NCI-H1694 (cell line): ENCODE measurements at regions not wholly inside any gene's neighbourhood (a gene's known extent, or its start where the extent isn't known, plus 50 kb on each side); places are given as distances from the start of the nearest gene placed in this dataset.

Experiments used
- DNase-seq: peaks from one replicate; lab custom pipeline; 2025; lab: John Stamatoyannopoulos, UW

DNA sequence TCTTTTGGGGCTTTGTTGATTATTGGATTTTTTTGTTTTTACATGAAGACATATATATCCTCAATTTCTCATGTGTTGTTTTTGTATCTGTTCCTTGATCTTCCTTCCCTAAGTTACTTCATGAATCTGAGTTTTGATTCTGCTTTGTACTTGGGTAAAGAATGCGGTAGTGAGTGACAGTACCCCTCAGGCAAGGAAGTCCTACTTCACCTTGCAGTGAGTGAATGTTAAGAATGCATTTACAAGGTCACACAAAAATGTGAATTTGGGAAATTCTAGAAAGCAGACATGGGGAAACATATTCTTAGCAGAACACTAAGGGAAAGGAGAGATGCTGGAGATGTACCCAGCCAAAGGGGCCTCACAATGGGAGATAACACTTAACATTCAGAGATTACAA is 373.1 kb upstream of the LCORL start:
- DNase-seq, result no peak

- DNase-seq, result no peak
Observed at GRCh38 chr4:18391354-18391728, 369.8 kb upstream of the LCORL start.

- no peak for DNase-seq
Observed at GRCh38 chr4:18390655-18391353, 369.2 kb upstream of the LCORL start.

GRCh38 chr4:18389115-18389514 is 367.6 kb upstream of the LCORL start:
- DNase-seq, result no peak

DNA sequence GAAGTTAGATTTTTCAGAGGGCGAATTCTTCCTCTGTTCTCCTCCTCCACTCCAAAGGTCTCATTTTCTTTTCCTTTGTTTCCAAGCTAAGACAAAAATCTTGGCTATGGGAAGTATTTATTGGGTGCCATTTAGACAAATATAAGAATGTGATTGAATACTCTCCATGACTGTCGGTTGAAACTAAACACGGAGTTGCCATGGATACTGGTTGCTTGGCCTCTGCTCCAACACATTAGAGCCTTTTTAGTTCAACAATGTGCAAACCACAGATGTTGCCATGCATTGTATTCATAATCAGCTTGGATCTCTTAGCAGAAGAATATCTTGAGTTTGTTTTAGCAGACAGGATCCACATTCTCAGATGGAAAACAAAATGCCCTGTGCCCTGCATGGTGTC is 366.5 kb upstream of the LCORL start:
- DNase-seq, result no peak

DNA sequence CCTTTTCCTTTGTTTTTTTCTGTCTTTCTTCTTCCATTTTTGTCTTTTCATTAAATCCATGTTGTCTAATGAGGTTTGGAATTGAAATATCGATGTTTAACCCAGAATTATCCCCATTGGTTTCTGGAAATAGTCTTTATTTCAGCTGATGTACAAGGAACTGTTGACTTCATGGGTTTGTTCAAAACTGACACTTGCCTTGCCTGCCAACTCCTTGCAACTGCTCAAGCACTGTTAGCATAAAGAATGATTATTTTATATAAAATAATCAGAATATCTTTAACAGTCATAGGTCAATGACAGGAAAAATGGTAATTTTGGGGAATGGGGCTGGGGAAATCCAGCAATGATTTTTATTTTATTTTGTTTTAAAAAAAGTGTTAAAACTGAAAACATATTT is 359.6 kb upstream of the LCORL start:
- no peak for DNase-seq

- DNase-seq, result no peak
Observed at GRCh38 chr4:18369561-18369960, 348.0 kb upstream of the LCORL start.

DNA sequence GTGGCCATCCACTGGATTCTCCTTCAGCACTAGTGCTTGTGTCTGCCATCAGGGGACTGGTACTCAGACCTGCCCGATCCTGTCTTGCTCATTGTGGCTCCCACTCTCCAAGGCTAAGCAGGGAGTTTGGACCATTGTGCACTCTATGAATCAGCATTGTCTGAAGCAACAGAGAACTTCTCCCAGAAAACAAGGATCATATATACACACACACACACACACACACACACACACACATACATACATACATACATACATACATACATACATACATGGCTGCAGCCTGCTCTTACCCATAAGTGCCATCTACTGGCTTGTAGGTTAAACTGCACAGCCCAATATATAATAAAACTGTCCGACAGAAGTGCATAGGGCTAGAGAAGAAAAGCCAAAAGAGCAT is 345.3 kb upstream of the LCORL start:
- DNase-seq, result peak; percentile 23

DNA sequence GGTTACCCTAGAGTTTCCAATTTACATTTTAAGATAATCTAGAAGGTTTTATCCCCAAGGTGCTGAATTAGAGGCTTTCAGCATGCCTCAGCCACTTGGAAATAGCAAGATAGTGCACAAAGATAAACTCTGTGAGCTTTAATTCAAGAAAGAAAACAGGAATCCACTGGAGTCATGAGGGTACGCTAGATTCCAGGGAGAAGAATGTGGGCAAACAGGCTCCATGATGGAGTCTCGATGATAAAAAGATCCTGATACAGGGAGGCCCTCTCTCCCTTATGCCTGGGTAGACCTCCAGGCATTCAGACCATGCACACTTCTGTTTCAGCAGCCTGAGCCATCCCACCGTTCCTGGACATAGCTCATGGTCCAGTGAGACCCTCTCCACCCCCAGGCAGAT is 344.6 kb upstream of the LCORL start:
- no peak for DNase-seq

DNA sequence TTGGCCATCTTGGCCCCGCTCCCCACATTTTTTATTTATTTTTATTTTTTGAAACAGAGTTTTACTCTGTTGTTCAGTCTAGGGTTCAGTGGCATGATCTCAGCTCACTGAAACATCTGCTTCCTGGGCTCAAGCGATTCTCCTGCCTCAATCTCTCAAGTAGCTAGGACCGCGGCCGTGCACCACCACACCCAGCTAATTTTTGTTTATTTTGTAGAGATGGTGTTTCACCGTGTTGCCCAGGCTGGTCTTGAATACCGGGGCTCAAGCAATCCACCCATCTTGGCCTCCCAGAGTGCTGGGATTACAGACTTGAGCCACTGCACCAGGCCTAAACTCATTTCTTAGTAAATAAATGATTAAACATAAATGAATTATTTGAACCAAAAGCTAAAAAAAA is 322.0 kb upstream of the LCORL start:
- no peak for DNase-seq

- no peak for DNase-seq
Observed at GRCh38 chr4:18342847-18343246, 321.3 kb upstream of the LCORL start.

DNA sequence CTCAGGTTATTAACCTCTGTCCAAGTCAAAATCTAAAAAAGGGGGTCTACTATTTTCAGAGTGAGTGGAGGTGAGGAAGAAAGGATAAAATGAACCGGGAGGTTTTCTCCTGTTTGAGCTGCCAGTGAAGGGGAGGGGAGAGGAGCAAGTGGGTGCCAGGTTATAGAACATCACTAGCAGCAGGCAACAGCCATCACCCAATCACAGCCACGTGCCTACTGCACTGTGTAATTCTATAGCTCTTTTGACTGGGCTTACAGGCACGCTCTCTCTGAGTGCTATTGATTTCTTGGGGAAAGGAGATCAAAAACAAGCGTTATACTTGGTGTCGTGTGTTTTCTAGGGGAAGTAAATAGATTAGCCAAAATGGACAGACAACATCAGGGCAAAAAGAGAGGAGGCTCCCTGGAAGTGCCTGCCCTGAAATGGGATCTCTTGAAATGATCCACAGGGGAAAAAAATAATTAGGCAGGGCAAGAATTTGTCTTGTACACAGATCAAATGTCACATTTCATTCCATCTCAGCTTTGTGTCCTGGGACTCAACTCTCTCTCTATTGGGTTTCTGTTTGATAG is 300.5 kb upstream of the LCORL start:
- no peak for DNase-seq

- DNase-seq, result no peak
Observed at GRCh38 chr4:18319431-18319830, 297.9 kb upstream of the LCORL start.

- DNase-seq, result no peak
Observed at GRCh38 chr4:18318682-18319388, 297.3 kb upstream of the LCORL start.

DNA sequence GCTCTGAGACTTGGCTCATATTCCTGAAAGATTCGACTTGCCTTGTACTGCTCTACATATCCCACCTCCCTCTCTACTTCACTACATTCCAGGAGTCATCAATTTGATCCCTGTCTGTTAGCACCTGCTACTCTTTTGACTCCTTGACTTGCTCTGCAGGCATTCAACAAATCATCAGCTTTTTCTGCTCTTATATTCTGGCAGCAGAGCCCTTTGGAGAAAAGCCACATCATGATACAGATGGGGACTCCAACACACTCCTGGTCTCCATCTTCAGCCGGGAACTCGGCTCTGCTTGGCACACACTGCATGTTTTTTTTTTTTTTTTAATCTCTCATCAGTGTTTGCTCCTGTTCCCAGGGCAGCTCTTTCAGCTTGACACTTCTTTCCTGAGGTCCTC is 293.2 kb upstream of the LCORL start:
- DNase-seq, result no peak

DNA sequence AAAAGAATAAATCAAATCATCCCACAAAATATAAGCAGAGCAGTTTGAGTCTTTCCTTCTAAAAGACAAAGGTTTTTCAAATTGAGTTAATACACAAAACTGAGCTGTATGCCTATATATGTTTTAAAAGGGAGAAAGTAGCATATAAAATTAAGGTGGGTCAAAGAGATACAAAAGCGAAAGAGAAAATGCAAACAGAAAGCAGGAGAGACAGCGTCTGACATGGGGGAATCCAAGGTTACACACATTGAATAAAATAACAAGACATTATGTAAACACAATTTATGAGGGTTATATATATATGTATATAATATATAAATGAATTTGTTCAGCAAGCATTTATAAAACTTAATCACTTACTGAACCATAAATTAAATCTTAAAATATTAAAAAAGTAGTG is 276.1 kb upstream of the LCORL start:
- no peak for DNase-seq

- no peak for DNase-seq
Observed at GRCh38 chr4:18296411-18296810, 274.9 kb upstream of the LCORL start.

GRCh38 chr4:18294846-18295245 is 273.3 kb upstream of the LCORL start:
- no peak for DNase-seq

- DNase-seq, result no peak
Observed at GRCh38 chr4:18294021-18294420, 272.5 kb upstream of the LCORL start.

- no peak for DNase-seq
Observed at GRCh38 chr4:18292411-18292810, 270.9 kb upstream of the LCORL start.

DNA sequence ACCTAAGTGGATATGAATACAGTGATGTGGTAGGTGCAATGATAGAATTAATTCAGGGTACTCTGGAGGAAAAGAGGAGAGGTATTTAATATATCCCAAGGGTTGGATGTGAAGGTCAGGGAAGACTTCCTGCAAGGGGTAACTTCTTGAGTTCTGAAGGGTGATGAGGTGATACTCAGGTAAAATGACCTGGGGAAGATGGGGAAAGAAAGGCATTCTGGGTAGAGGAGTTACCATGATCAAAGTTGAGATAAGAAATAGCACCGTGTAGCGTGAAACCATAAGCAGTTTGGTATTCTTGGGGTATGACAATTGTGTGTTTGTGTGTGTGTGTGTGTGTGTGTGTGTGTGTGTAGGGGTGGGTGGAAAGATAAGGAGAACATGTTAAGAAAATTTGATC is 270.4 kb upstream of the LCORL start:
- DNase-seq, result no peak

DNA sequence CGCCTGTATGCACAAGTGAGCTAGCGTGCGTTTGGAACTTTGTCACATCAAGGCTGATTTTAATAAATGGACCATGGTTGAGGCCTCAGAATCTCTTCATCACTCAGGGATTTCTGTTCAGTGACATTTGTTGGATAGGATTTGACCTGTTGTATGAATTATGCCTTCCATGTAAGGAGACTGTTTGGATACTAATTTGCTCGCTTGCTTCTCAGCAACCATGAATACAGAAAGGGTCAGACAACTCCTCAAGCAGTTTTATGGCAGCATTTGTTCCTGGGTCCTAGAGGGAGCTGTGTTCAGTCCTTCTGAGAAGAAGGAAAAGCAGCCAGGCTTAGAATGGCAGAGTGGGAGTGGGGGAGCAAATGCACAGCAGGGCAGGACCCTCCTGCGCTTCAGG is 269.7 kb upstream of the LCORL start:
- no peak for DNase-seq

- DNase-seq, result no peak
Observed at GRCh38 chr4:18285357-18285756, 263.8 kb upstream of the LCORL start.

GRCh38 chr4:18278244-18278643 is 256.7 kb upstream of the LCORL start:
- DNase-seq, result no peak
